Activated CD4-positive, alpha-beta T cell treated with anti-CD3 and anti-CD28 coated beads for 36 hours (primary cell): ENCODE measurements at regions not wholly inside any gene's neighbourhood (a gene's known extent, or its start where the extent isn't known, plus 50 kb on each side); places are given as distances from the start of the nearest gene placed in this dataset.

Source experiments
- ATAC-seq: fragments of 200-7000 bp; cut with Tn5 transposase; one replicate; pipeline ENCODE4 v1.10.0; 2021; ENCODE audit warnings: mild to moderate bottlenecking, moderate library complexity
- CTCF ChIA-PET: fragments of 350-600 bp; sonication (Branson Sonifier 250); formaldehyde crosslinking; loops from one replicate; lab custom pipeline; 2021; ENCODE audit warnings: antibody characterized with exemption; lab: Charles Lee
- POLR2A ChIA-PET: fragments of 350-600 bp; sonication (Branson Sonifier 250); formaldehyde crosslinking; loops from one replicate; lab custom pipeline; 2021; ENCODE audit warnings: antibody characterized with exemption, inconsistent platforms; lab: Charles Lee
- DNase-seq: peaks from one replicate; pipeline ENCODE4 v3.0.0-alpha.2; 2020
- H3K27ac Mint-ChIP-seq: one replicate; pipeline ENCODE4 v1.8.0; 2021; ENCODE audit warnings: mixed read lengths
- H3K27me3 Mint-ChIP-seq: one replicate; pipeline ENCODE4 v1.8.0; 2021; ENCODE audit warnings: mixed read lengths
- H3K36me3 Mint-ChIP-seq: one replicate; pipeline ENCODE4 v1.8.0; 2021; ENCODE audit warnings: low read depth, mixed read lengths
- H3K4me1 Mint-ChIP-seq: one replicate; pipeline ENCODE4 v1.8.0; 2021; ENCODE audit warnings: mixed read lengths
- H3K4me3 Mint-ChIP-seq: one replicate; pipeline ENCODE4 v1.8.0; 2021; ENCODE audit warnings: mild to moderate bottlenecking, moderate library complexity, mixed read lengths
- H3K9me3 Mint-ChIP-seq: one replicate; pipeline ENCODE4 v1.8.0; 2021; ENCODE audit warnings: low read depth, mixed read lengths
- intact Hi-C, 2 experiments: fragments of 100-400 bp; cut with DNase I in 1 of 2; cut with micrococcal nuclease in 1 of 2; formaldehyde crosslinking; loops; one replicate each; pipeline versions ENCODE4 v1.14.2 to v1.15.1; 2022 to 2024; cut with DNase I, micrococcal nuclease

DNA sequence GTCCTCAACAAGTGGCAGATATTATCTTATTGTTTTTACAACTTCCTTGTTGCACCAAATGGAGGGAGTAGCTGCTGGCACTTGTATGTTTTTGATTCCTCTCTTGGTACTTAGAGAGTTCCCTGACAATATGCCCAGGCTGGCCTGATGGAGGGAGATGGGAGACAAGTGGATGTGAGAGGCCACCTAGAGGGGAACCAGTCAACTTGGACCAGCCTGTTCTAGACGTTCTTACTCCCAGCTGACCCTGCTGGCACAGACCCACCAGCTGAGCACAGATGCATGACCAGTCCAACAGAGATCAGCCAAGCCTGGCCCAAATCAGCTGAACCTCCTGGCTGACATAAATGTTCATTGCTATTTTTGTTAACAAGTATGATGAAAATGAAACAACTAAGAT lies 60.9 kb upstream of the GDNF start:
- Mint-ChIP-seq H3K27me3 (peaks cover 9% of the 10 kb centered on the region), H3K9me3 (no peaks in the 10 kb centered on the region), H3K27ac (no peak overlapping the region), H3K4me1 (no peaks in the 10 kb centered on the region), H3K36me3 (no peaks in the 10 kb centered on the region), H3K4me3 (no peak overlapping the region)
- ChIA-PET POLR2A (no interaction called here), CTCF (no interaction called here)
- DNase-seq (no peak), ATAC-seq (no peak)
- intact Hi-C loops = no loop called here

DNA sequence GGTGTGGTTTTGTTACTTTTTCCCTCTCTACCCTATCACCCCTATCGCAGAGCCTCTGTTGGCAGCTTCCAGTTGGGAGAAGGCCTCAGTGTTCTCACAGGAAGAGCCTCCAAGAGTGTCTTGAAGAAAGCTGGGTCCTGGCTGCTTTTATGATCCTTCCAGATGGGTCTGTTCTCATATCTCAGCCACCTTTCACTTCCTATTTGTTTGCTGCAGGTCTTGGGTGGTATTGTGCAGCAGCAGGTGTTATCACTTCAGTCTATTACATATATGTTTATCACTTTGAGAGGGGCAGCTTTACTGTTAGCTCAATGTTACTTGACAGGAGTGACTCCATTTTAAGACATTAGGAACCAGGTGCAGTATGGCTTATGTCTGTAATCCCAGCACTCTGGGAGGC lies 59.2 kb upstream of the GDNF start:
- ATAC-seq = no peak

DNA sequence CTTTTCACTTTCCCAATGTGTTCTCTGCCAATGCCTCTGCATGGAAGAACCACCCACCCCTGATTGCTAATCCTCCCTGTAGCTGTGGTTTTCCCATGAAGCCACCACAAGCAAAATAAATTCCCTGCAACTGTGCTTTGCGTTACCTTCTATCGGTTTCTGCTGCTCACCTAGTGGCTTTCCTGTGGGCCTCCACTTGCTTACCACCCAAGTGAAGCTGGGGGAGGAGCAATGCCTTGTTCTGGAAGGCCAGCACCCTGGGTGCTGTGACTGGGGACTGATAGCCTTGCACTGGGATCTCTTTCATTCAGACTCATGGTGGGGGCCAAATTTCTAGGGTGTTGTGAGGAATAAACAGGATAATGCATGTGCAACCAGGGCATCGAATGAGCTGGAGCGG lies 56.3 kb upstream of the GDNF start:
- Mint-ChIP-seq H3K4me1 (no peaks in the 10 kb centered on the region), H3K27me3 (peaks cover 9% of the 10 kb centered on the region), H3K9me3 (no peaks in the 10 kb centered on the region), H3K4me3 (no peak overlapping the region), H3K36me3 (no peaks in the 10 kb centered on the region), H3K27ac (no peak overlapping the region)
- ATAC-seq = no peak
- POLR2A ChIA-PET = no interaction called here
- CTCF ChIA-PET = no interaction called here
- DNase-seq = no peak
- intact Hi-C loops = no loop called here

More for the DNA sequence above, 59.2 kb upstream of the GDNF start:
- Mint-ChIP-seq H3K4me1 (no peaks in the 10 kb centered on the region), H3K36me3 (no peaks in the 10 kb centered on the region), H3K27me3 (peaks cover 9% of the 10 kb centered on the region), H3K9me3 (no peaks in the 10 kb centered on the region), H3K27ac (no peak overlapping the region), H3K4me3 (no peak overlapping the region)
- CTCF ChIA-PET = interaction anchor here (0.7 kb wide), 1 partner anchor 11 kb away, joined by 4 read pairs; no protein-coding TSS in a partner anchor
- DNase-seq = no peak
- intact Hi-C loops = no loop called here
- POLR2A ChIA-PET = no interaction called here

DNA sequence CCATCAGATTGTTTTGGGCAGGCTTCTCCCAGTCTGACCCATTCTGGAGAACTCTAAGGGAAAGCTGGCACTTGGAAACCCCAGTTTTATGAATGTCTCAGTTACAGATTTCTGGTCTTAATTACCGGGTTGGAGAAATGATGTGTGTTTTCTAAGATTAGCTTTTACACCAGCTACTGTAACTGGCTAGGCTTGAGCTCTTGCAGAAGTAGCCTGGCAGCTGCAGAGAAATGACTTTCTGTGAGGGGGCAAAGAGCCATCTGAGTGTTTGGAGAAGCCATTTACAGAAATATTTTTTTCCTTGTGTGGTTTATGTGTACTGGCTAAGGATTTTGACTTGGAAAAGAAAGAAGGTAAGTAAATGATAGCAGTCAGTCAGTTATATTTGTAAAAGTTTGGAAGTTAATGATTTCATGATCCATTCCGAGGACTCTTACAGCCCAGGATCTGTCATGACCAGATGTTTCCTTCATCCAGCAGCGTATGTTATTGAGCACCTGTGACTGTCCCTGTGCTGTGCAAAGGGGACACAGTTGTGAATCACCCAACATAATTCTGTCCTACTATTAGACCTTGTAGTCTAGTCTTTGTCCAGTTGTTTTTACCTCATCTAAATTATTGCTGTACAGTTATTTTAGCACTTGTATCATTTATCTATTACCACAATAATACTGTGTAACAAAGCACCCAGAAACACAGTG lies 53.7 kb upstream of the GDNF start:
- CTCF ChIA-PET = no interaction called here
- Mint-ChIP-seq H3K4me1 (no peaks in the 10 kb centered on the region), H3K27ac (no peak overlapping the region), H3K4me3 (no peak overlapping the region), H3K36me3 (no peaks in the 10 kb centered on the region), H3K27me3 (peaks cover 9% of the 10 kb centered on the region), H3K9me3 (no peaks in the 10 kb centered on the region)
- POLR2A ChIA-PET = no interaction called here
- intact Hi-C loops = no loop called here
- no peak for ATAC-seq
- DNase-seq = no peak

DNA sequence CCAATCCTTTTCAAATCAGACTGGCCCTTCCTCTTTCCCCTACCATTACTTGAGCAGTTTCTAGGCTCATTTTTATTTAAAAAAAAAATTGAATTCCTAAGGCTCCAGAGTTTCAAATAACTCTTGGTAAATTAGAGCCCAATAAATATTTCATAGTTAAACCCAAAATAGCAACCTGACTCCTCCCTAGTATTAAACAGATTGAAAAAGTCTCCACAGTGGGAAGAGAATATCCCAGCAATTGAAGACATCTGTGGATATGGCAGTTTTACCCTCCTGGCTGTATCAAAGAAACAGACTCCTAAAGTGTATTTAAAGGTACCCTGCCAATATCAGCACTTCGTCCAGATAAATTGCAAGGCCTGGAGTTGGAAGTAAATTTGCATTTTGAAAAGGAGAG lies 52.7 kb upstream of the GDNF start:
- no peak for ATAC-seq
- ChIA-PET CTCF (no interaction called here), POLR2A (no interaction called here)
- no peak for DNase-seq
- intact Hi-C loops = no loop called here
- no peaks in the 10 kb centered on the region for H3K9me3 Mint-ChIP-seq
- no peaks in the 10 kb centered on the region for H3K4me1 Mint-ChIP-seq
- no peaks in the 10 kb centered on the region for H3K36me3 Mint-ChIP-seq
- peaks cover 5% of the 10 kb centered on the region for H3K27me3 Mint-ChIP-seq
- H3K4me3 Mint-ChIP-seq = no peak overlapping the region
- no peak overlapping the region for H3K27ac Mint-ChIP-seq

DNA sequence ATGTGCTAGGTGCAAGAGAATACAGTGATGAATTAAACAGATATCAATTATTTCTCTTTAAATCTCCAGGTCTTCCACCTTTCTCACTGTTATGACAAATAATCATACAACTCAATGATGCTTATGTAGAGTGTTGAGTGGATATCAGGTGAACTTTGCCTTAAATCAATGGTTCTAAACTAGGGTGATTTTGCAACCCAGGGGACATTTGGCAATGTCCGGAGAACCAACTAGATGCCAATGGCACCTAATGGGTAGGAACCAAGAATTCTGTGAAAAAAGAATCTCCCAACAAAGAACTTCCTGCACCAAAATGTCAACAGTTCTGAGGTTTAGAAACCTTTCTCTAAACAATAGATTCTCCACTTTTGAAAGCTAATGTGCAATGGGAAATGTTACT lies 52.0 kb upstream of the GDNF start:
- Mint-ChIP-seq H3K4me1 (no peaks in the 10 kb centered on the region), H3K27ac (no peak overlapping the region), H3K9me3 (no peaks in the 10 kb centered on the region), H3K36me3 (no peaks in the 10 kb centered on the region), H3K4me3 (no peak overlapping the region), H3K27me3 (peaks cover 5% of the 10 kb centered on the region)
- ATAC-seq = no peak
- POLR2A ChIA-PET = no interaction called here
- CTCF ChIA-PET = no interaction called here
- intact Hi-C loops = no loop called here
- no peak for DNase-seq

DNA sequence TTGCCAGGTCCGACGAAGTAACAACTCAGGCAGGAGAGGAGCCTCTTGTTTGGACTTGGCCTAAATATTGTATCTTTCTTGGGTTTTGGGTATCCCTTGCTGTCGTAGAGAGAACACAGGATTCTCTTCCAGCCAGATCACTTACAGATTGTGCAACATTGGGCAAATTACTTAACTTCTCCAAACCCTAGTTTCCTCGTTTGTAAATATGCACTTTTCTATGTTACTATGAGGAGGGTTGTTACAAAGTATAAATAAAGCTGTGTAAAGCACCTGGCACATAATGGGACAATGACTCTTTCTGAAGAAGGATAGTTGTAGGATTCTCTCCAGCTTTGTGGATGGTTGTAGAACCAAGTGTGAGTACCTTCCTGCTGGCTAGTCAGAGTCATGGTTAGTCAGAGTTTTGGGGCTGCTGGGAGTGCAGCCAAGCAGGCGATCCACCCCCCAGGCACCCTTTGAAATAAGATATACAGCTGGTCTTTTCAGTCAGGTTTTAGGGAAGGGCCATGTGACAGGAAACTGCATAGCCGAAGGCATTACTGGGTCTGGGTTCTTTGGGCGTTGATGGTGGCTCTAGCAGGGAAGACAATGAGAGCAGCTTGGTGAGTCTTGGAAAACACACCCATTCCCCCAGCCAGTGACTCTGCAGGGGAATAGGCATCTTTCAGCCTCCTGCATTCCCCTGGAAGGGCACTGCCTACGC lies 49.9 kb upstream of the GDNF start:
- Mint-ChIP-seq H3K4me1 (no peaks in the 10 kb centered on the region), H3K9me3 (no peaks in the 10 kb centered on the region), H3K4me3 (no peak overlapping the region), H3K36me3 (no peaks in the 10 kb centered on the region), H3K27ac (no peak overlapping the region), H3K27me3 (no peaks in the 10 kb centered on the region)
- CTCF ChIA-PET = no interaction called here
- intact Hi-C loops = no loop called here
- POLR2A ChIA-PET = no interaction called here
- DNase-seq = no peak
- no peak for ATAC-seq
